Trophoblast cell (in vitro differentiated cells and primary cell): ENCODE measurements at regions not wholly inside any gene's neighbourhood (a gene's known extent, or its start where the extent isn't known, plus 50 kb on each side); places are given as distances from the start of the nearest gene placed in this dataset.

Source experiments
- DNase-seq, 2 donors: peaks; one replicate each; pipeline ENCODE4 v3.0.0-alpha.2; 2016
- H2AFZ ChIP-seq: 2 replicates; pipeline ENCODE4 v1.6.1; 2013; ENCODE audit warnings: low read length, moderate library complexity, mild to moderate bottlenecking; ENCODE audit not compliant: insufficient read depth, poor library complexity
- H2AK5ac ChIP-seq: 2 replicates; pipeline ENCODE4 v1.6.1; 2013; ENCODE audit warnings: mild to moderate bottlenecking, low read length
- H2BK120ac ChIP-seq: 2 replicates; pipeline ENCODE4 v1.6.1; 2013; ENCODE audit warnings: low read length, mild to moderate bottlenecking, moderate library complexity; ENCODE audit not compliant: insufficient read depth, poor library complexity
- H2BK12ac ChIP-seq: 2 replicates; pipeline ENCODE4 v1.6.1; 2013; ENCODE audit warnings: mild to moderate bottlenecking, low read length, moderate library complexity
- H2BK5ac ChIP-seq: 2 replicates; pipeline ENCODE4 v1.6.1; 2013; ENCODE audit warnings: low read length, low read depth, moderate library complexity, mild to moderate bottlenecking; ENCODE audit not compliant: poor library complexity
- H3K14ac ChIP-seq: 2 replicates; pipeline ENCODE4 v1.6.1; 2013; ENCODE audit warnings: mild to moderate bottlenecking, low read length
- H3K18ac ChIP-seq: 2 replicates; pipeline ENCODE4 v1.6.1; 2013; ENCODE audit warnings: mild to moderate bottlenecking, low read length
- H3K23ac ChIP-seq: 2 replicates; pipeline ENCODE4 v1.6.1; 2013; ENCODE audit warnings: low read length
- H3K27ac ChIP-seq: 2 replicates; pipeline ENCODE4 v1.5.1; 2013; ENCODE audit warnings: low read depth, mild to moderate bottlenecking, inconsistent platforms, low read length, moderate library complexity
- H3K27me3 ChIP-seq: 2 replicates; pipeline ENCODE4 v1.6.1; 2013; ENCODE audit warnings: inconsistent platforms, mild to moderate bottlenecking, low read length, moderate library complexity; ENCODE audit not compliant: insufficient read depth
- H3K36me3 ChIP-seq, 2 experiments: 1 replicate in 1 of 2; 2 replicates in 1 of 2; pipeline ENCODE4 v1.6.1; 2013; ENCODE audit warnings: low read length in 2 of 2, mild to moderate bottlenecking in 2 of 2, moderate library complexity in 1 of 2; ENCODE audit not compliant: insufficient read depth in 2 of 2, control insufficient read depth in 1 of 2
- H3K4ac ChIP-seq: 2 replicates; pipeline ENCODE4 v1.6.1; 2013; ENCODE audit warnings: low read depth, mild to moderate bottlenecking, low read length, moderate library complexity
- H3K4me1 ChIP-seq, 2 experiments: 1 replicate in 1 of 2; 2 replicates in 1 of 2; pipeline ENCODE4 v1.6.1; 2013; ENCODE audit warnings: low read length in 2 of 2, mild to moderate bottlenecking in 2 of 2, moderate library complexity in 1 of 2; ENCODE audit not compliant: insufficient read depth in 2 of 2, control insufficient read depth in 1 of 2
- H3K4me2 ChIP-seq: 2 replicates; pipeline ENCODE4 v1.6.1; 2013; ENCODE audit warnings: inconsistent platforms, mild to moderate bottlenecking, low read length, moderate library complexity
- H3K4me3 ChIP-seq: 2 replicates; pipeline ENCODE4 v1.5.1; 2013; ENCODE audit warnings: mild to moderate bottlenecking, low read depth, low read length, inconsistent platforms
- H3K79me1 ChIP-seq: one replicate; pipeline ENCODE4 v1.6.1; 2013; ENCODE audit warnings: low read length
- H3K79me2 ChIP-seq: 2 replicates; pipeline ENCODE4 v1.6.1; 2013; ENCODE audit warnings: low read length, mild to moderate bottlenecking; ENCODE audit not compliant: control insufficient read depth, insufficient read depth, poor library complexity
- H3K9ac ChIP-seq: 2 replicates; pipeline ENCODE4 v1.6.1; 2013; ENCODE audit warnings: mild to moderate bottlenecking, low read length
- H3K9me3 ChIP-seq: 2 replicates; pipeline ENCODE4 v1.6.1; 2013; ENCODE audit warnings: low read depth, mild to moderate bottlenecking, control low read depth, inconsistent platforms, low read length; ENCODE audit not compliant: insufficient read depth
- H4K12ac ChIP-seq: 2 replicates; pipeline ENCODE4 v1.6.1; 2013; ENCODE audit warnings: low read depth, mild to moderate bottlenecking, low read length, moderate library complexity
- H4K8ac ChIP-seq: 2 replicates; pipeline ENCODE4 v1.6.1; 2013; ENCODE audit warnings: low read depth, mild to moderate bottlenecking, low read length, moderate library complexity
- H4K91ac ChIP-seq: one replicate; pipeline ENCODE4 v1.6.1; 2013; ENCODE audit warnings: low read depth, mild to moderate bottlenecking, low read length, moderate library complexity
- WGBS: extraction: QIAGEN DNeasy Blood & Tissue Kit; methylation state at CpG from one replicate; pipeline ENCODE4 v1.1.7; 2013; ENCODE audit warnings: missing lambda C conversion rate; ENCODE audit not compliant: insufficient read length, insufficient coverage; ENCODE audit errors: extremely low coverage; 5-methylcytosine and 5-hydroxymethylcytosine counted together

DNA sequence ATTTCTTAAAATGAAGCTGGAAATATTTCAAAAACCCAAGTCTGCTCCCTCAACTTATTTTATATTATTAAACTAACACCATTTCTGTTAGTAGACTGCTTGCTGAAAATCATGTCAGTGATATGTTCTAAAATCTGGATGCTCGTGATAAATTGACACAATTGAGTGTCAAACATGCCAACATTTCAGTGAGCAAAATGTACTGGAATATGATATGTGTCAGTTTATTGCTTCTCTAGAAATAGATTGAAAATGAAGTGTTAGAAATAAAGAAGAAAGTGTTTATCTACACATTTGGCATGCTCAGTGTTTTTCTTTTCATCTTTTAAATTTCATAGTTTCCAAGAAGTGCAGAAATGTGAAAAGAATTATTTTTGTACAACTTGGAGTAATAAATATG is 624.6 kb downstream of the SI start:
- no peak overlapping the region for H2BK120ac ChIP-seq
- H3K4me1 ChIP-seq = peaks cover 4 to 5% of the 10 kb centered on the region in 2 experiments
- no peaks in the 10 kb centered on the region for H3K79me1 ChIP-seq
- H3K23ac ChIP-seq = no peak overlapping the region
- no peaks in the 10 kb centered on the region for H3K27me3 ChIP-seq
- no peak overlapping the region for H4K8ac ChIP-seq
- H3K4me3 ChIP-seq = no peak overlapping the region
- no peak overlapping the region for H2BK12ac ChIP-seq
- no peak overlapping the region for H3K18ac ChIP-seq
- WGBS = no CpG with 5 or more reads among the region's 1 CpG
- no peak for DNase-seq
- H2AFZ ChIP-seq = no peak overlapping the region
- H3K36me3 ChIP-seq = no peaks in the 10 kb centered on the region
- no peak overlapping the region for H3K9ac ChIP-seq
- no peak overlapping the region for H4K12ac ChIP-seq
- no peak overlapping the region for H2AK5ac ChIP-seq
- no peak overlapping the region for H3K4ac ChIP-seq
- H3K27ac ChIP-seq = no peak overlapping the region
- no peak overlapping the region for H2BK5ac ChIP-seq
- no peak overlapping the region for H3K14ac ChIP-seq
- no peak overlapping the region for H3K4me2 ChIP-seq
- H4K91ac ChIP-seq = no peak overlapping the region
- peaks cover under 1% of the 10 kb centered on the region for H3K9me3 ChIP-seq
- no peaks in the 10 kb centered on the region for H3K79me2 ChIP-seq

DNA sequence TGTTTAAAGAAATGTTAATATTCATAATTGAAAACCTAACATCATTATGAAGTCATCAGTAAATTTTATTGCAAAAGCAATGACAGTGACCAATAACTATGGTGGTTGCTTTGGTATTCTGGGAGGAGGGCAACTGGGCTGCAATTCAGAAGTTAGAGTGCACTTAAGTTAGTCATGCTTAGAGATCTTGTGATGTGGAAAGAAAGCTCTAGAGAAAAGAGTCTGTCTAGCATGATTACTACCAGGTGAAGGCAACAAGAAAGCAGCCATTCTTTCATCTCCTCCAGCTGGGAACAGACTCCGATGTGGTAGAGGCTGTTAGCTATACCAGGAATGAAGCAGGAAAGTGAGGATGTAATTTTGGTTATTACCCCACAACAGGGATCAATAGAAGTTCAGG is 625.6 kb downstream of the SI start:
- Histone ChIP-seq H3K9ac (no peak overlapping the region), H2AFZ (no peak overlapping the region), H3K4me1 (peaks cover 4 to 5% of the 10 kb centered on the region in 2 experiments), H2BK5ac (no peak overlapping the region), H3K36me3 (no peaks in the 10 kb centered on the region), H3K27me3 (no peaks in the 10 kb centered on the region), H3K23ac (no peak overlapping the region), H3K18ac (no peak overlapping the region), H3K9me3 (peaks cover 6% of the 10 kb centered on the region), H2AK5ac (no peak overlapping the region), H2BK120ac (no peak overlapping the region), H4K8ac (no peak overlapping the region), H3K4me3 (no peak overlapping the region), H3K79me2 (no peaks in the 10 kb centered on the region), H3K14ac (no peak overlapping the region), H3K27ac (no peak overlapping the region), H4K12ac (no peak overlapping the region), H2BK12ac (no peak overlapping the region), H3K79me1 (no peaks in the 10 kb centered on the region), H3K4ac (no peak overlapping the region), H3K4me2 (no peak overlapping the region), H4K91ac (no peak overlapping the region)
- no CpG with 5 or more reads among the region's 1 CpG for WGBS
- DNase-seq = no peak

DNA sequence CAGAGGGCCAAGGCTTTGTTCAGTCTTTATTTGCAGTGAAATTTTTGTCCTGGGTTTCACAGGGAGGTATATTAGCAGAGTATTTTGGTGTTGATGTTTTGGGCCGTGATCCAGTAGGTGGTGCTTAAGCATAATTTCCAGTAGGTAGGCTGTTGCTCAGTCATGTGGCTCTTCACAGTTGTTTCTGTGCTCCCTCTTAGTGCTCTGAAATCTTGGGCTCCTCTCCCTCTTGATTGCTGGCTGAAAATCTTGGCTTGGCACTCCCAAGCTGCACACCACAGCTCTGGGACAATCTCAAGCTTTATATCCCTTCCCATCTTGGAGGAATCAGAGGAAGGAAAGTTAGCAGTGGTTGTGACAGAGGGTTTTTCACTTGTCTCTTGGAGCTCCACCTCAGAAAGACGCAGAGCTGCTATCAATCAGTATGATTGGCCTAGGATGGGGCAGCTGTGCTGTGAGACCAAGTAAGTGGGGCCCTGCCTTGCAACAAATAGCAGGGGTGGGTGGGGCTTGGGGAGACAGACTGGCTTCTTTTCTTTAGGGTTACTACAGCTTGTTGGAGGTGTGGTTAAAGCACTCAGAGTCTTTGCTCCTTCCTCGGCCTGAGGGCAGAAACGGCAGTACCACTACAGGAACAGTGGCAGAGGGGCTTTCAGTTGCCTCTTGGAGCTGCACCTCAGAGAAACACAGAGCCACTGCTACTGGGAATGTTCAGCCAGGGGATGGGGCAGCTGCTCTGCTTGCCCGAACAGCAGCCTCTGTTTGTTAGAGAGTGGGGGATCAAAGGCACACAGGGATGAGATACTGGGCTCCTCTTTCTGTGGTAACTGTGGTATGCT is 627.0 kb downstream of the SI start:
- no peak overlapping the region for H4K8ac ChIP-seq
- no peaks in the 10 kb centered on the region for H3K36me3 ChIP-seq
- no peak overlapping the region for H3K14ac ChIP-seq
- no peak overlapping the region for H3K9ac ChIP-seq
- no peak for DNase-seq
- no peak overlapping the region for H4K12ac ChIP-seq
- H3K4ac ChIP-seq = no peak overlapping the region
- H2AK5ac ChIP-seq = no peak overlapping the region
- no peak overlapping the region for H2BK5ac ChIP-seq
- H2BK12ac ChIP-seq = no peak overlapping the region
- no CpG with 5 or more reads among the region's 5 CpGs for WGBS
- no peaks in the 10 kb centered on the region for H3K27me3 ChIP-seq
- no peaks in the 10 kb centered on the region for H3K79me1 ChIP-seq
- no peak overlapping the region for H3K4me3 ChIP-seq
- no peak overlapping the region for H2BK120ac ChIP-seq
- no peak overlapping the region for H3K27ac ChIP-seq
- H3K18ac ChIP-seq = no peak overlapping the region
- H3K9me3 ChIP-seq = peaks cover 6% of the 10 kb centered on the region
- no peak overlapping the region for H3K23ac ChIP-seq
- H3K79me2 ChIP-seq = no peaks in the 10 kb centered on the region
- no peak overlapping the region for H4K91ac ChIP-seq
- H3K4me1 ChIP-seq = peaks cover 4 to 5% of the 10 kb centered on the region in 2 experiments
- no peak overlapping the region for H2AFZ ChIP-seq
- H3K4me2 ChIP-seq = no peak overlapping the region

DNA sequence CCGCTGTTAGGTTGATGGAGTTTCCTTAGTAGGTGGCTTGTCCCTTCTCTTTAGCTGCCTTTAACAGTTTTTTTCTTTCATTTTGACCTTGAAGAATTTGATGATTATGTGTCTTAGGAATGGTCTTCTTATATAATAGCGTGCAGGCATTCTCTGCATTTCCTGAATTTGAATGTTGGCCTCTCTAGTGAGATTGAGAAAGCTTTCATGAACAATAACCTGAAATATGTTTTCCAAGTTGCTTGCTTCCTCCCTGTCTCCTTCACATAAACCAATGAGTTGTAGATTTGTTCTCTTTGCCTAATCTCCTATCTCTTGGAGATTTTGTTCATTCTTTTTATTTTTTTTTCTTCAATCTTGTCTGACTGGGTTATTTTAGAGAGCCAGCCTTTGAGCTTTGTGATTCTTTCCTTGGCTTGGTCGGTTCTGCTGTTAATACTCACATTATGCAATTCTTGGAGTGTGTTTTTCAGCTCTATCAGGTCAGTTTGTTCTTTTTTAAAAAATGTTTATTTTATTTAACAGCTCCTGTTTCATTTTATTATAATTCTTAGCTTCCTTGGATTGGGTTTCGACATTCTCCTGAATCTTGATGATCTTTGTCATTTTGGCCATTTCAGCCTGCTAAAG is 627.9 kb downstream of the SI start:
- no peak overlapping the region for H4K91ac ChIP-seq
- no peak overlapping the region for H2AFZ ChIP-seq
- no peaks in the 10 kb centered on the region for H3K79me2 ChIP-seq
- H3K18ac ChIP-seq = no peak overlapping the region
- H3K4me1 ChIP-seq = peaks cover 4 to 5% of the 10 kb centered on the region in 2 experiments
- WGBS = no CpG with 5 or more reads among the region's 4 CpGs
- no peak overlapping the region for H2BK5ac ChIP-seq
- H2AK5ac ChIP-seq = no peak overlapping the region
- H3K4me3 ChIP-seq = no peak overlapping the region
- no peaks in the 10 kb centered on the region for H3K27me3 ChIP-seq
- H3K27ac ChIP-seq = no peak overlapping the region
- no peak overlapping the region for H3K14ac ChIP-seq
- DNase-seq = peak in 1 of 2 donors; percentile 38
- no peak overlapping the region for H3K23ac ChIP-seq
- no peak overlapping the region for H4K8ac ChIP-seq
- H3K9ac ChIP-seq = no peak overlapping the region
- H3K36me3 ChIP-seq = no peaks in the 10 kb centered on the region
- no peak overlapping the region for H3K4ac ChIP-seq
- no peak overlapping the region for H2BK12ac ChIP-seq
- no peak overlapping the region for H4K12ac ChIP-seq
- H3K4me2 ChIP-seq = no peak overlapping the region
- no peaks in the 10 kb centered on the region for H3K79me1 ChIP-seq
- H2BK120ac ChIP-seq = no peak overlapping the region
- peaks cover 6% of the 10 kb centered on the region for H3K9me3 ChIP-seq
